Stimulated activated memory B cell treated with anti-CD40 and anti-IgM and Interleukin-4, amounts not matched to agents 10 μg/mL and 1 μg/mL and 100 μg/mL, for 72 hours (primary cell): ENCODE measurements at regions not wholly inside any gene's neighbourhood (a gene's known extent, or its start where the extent isn't known, plus 50 kb on each side); places are given as distances from the start of the nearest gene placed in this dataset.

Experiments
- ATAC-seq: fragments of 150-1000 bp; cut with Tn5 transposase; 2 replicates; pipeline ENCODE4 v1.10.0; 2021
- H3K27ac Mint-ChIP-seq: one replicate; pipeline ENCODE4 v1.8.0; 2022; ENCODE audit warnings: mild to moderate bottlenecking, mixed read lengths
- H3K27me3 Mint-ChIP-seq: one replicate; pipeline ENCODE4 v1.8.0; 2022; ENCODE audit warnings: mixed read lengths
- H3K36me3 Mint-ChIP-seq: one replicate; pipeline ENCODE4 v1.8.0; 2022; ENCODE audit warnings: mixed read lengths
- H3K4me1 Mint-ChIP-seq: one replicate; pipeline ENCODE4 v1.8.0; 2022; ENCODE audit warnings: mixed read lengths
- H3K4me3 Mint-ChIP-seq: one replicate; pipeline ENCODE4 v1.8.0; 2022; ENCODE audit warnings: mild to moderate bottlenecking, moderate library complexity, mixed read lengths
- H3K9me3 Mint-ChIP-seq: one replicate; pipeline ENCODE4 v1.8.0; 2022; ENCODE audit warnings: mixed read lengths

DNA sequence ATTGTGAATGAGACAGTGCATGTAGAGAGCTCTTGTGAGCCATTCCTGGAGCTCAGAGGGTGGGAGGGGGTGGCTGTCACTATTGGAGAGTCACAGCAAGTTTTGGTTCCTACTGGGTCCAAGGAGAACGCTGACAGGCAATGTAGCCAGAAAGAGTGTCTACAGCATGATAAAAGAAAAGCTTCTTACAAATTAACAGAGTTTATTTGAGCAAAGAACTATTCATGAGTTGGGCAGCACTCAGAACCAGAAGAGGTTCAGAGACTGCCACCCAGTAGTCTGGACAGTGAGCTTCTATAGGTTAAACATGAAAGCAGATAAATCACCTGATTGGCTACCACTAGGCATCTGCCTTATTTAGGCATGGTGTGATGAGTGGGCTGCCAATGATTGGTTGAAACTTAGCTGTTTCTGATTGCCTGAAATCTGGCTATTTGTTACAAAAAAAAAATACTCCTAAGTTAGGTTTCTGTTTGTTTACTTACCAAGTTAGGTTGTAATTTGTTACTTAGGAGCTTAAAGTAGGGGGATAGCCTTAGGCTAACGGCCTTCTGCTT is 473.4 kb downstream of the PREX1 start:
- peaks cover 19% of the 10 kb centered on the region for H3K4me1 Mint-ChIP-seq
- H3K27me3 Mint-ChIP-seq = no peaks in the 10 kb centered on the region
- ATAC-seq = no peak
- H3K36me3 Mint-ChIP-seq = no peaks in the 10 kb centered on the region
- no peak overlapping the region for H3K4me3 Mint-ChIP-seq
- H3K9me3 Mint-ChIP-seq = no peaks in the 10 kb centered on the region
- H3K27ac Mint-ChIP-seq = no peak overlapping the region

GRCh38 chr20:48352628-48353027 is 475.2 kb downstream of the PREX1 start:
- Mint-ChIP-seq H3K4me1 (peaks cover 6% of the 10 kb centered on the region), H3K4me3 (no peak overlapping the region)
- no peak for ATAC-seq

GRCh38 chr20:48352042-48352441 is 475.8 kb downstream of the PREX1 start:
- ATAC-seq = no peak
- Mint-ChIP-seq H3K4me1 (peaks cover 2% of the 10 kb centered on the region), H3K27ac (no peak overlapping the region), H3K27me3 (no peaks in the 10 kb centered on the region), H3K9me3 (no peaks in the 10 kb centered on the region), H3K4me3 (no peak overlapping the region), H3K36me3 (no peaks in the 10 kb centered on the region)

More at GRCh38 chr20:48352628-48353027, 475.2 kb downstream of the PREX1 start:
- H3K36me3 Mint-ChIP-seq = no peaks in the 10 kb centered on the region
- no peaks in the 10 kb centered on the region for H3K9me3 Mint-ChIP-seq
- no peak overlapping the region for H3K27ac Mint-ChIP-seq
- no peaks in the 10 kb centered on the region for H3K27me3 Mint-ChIP-seq

DNA sequence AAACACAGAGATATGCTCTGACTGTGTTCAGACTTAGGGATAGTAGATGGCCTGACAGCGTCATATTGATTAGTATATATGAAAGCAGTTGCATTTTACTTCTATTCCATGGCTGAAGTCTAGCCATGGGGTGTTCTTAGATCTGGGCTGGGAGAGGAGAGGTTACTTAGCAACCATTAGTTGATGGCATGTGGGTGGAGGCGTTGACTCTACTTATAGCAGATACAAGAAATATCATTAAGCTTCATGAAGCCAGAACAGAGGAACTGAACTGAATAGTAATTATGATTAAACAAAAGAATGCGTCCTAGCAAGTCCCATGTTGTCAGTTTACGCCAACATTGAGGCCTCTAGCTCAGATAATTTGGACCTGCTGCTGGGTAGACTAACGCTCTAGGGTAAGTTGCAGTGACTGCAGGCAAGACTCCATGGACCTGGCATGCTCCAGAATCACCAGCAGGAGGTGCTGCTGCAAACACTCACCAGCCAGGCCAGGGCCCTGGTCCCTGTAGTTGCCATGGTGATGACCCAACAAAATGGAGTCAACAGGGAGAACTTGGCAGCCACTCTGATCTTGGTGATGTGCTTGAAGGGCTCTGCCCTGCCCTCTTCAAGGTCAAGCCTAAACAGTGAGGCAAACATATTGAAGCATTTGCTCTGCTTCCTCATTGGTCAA is 477.3 kb downstream of the PREX1 start:
- no peaks in the 10 kb centered on the region for H3K4me1 Mint-ChIP-seq
- H3K9me3 Mint-ChIP-seq = no peaks in the 10 kb centered on the region
- H3K27me3 Mint-ChIP-seq = no peaks in the 10 kb centered on the region
- no peak overlapping the region for H3K27ac Mint-ChIP-seq
- ATAC-seq = no peak
- no peaks in the 10 kb centered on the region for H3K36me3 Mint-ChIP-seq
- H3K4me3 Mint-ChIP-seq = no peak overlapping the region

DNA sequence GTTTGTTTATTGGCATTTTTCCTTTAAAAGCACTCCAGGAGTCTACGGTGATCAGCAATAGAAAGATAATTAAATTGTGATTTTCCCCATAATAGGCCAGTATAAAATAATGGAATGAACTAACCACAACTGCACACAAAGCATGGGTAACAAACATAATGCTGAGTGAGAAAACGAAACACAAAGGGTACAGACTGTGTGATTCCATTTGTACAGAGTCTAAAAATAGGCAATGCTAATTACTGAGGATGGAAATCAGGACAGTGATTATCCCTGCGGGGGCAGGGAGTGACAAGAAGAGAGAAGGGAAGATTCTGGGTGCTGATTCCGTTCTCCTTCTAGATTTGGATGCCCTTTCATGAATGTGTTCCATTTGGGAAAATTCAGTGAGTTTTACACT is 478.1 kb downstream of the PREX1 start:
- no peak overlapping the region for H3K27ac Mint-ChIP-seq
- ATAC-seq = no peak
- no peaks in the 10 kb centered on the region for H3K4me1 Mint-ChIP-seq
- no peaks in the 10 kb centered on the region for H3K36me3 Mint-ChIP-seq
- H3K4me3 Mint-ChIP-seq = no peak overlapping the region
- H3K27me3 Mint-ChIP-seq = no peaks in the 10 kb centered on the region
- H3K9me3 Mint-ChIP-seq = no peaks in the 10 kb centered on the region

- no peaks in the 10 kb centered on the region for H3K9me3 Mint-ChIP-seq
- no peaks in the 10 kb centered on the region for H3K36me3 Mint-ChIP-seq
- no peak for ATAC-seq
- no peak overlapping the region for H3K27ac Mint-ChIP-seq
- no peak overlapping the region for H3K4me3 Mint-ChIP-seq
- no peaks in the 10 kb centered on the region for H3K4me1 Mint-ChIP-seq
- no peaks in the 10 kb centered on the region for H3K27me3 Mint-ChIP-seq
Observed at GRCh38 chr20:48348022-48348421, 479.8 kb downstream of the PREX1 start.

GRCh38 chr20:48342822-48343513 is 484.8 kb downstream of the PREX1 start:
- H3K27me3 Mint-ChIP-seq = peaks cover 17% of the 10 kb centered on the region

GRCh38 chr20:48340883-48341281 is 486.9 kb downstream of the PREX1 start:
- Mint-ChIP-seq H3K36me3 (no peaks in the 10 kb centered on the region), H3K27ac (peak overlapping the region; percentile 64), H3K27me3 (peaks cover 26% of the 10 kb centered on the region), H3K9me3 (no peaks in the 10 kb centered on the region), H3K4me3 (no peak overlapping the region), H3K4me1 (peaks cover 37% of the 10 kb centered on the region)
- ATAC-seq = no peak

More at GRCh38 chr20:48342822-48343513, 484.8 kb downstream of the PREX1 start:
- H3K4me3 Mint-ChIP-seq = no peak overlapping the region
- H3K27ac Mint-ChIP-seq = no peak overlapping the region
- H3K36me3 Mint-ChIP-seq = no peaks in the 10 kb centered on the region
- ATAC-seq = no peak
- no peaks in the 10 kb centered on the region for H3K9me3 Mint-ChIP-seq
- peaks cover 37% of the 10 kb centered on the region for H3K4me1 Mint-ChIP-seq

- H3K4me1 Mint-ChIP-seq = peaks cover 37% of the 10 kb centered on the region
- H3K9me3 Mint-ChIP-seq = no peaks in the 10 kb centered on the region
- H3K36me3 Mint-ChIP-seq = no peaks in the 10 kb centered on the region
- ATAC-seq = peak; percentile 80
- H3K4me3 Mint-ChIP-seq = peak overlapping the region; percentile 62
- H3K27ac Mint-ChIP-seq = peak overlapping the region; percentile 64
- peaks cover 26% of the 10 kb centered on the region for H3K27me3 Mint-ChIP-seq
Observed at GRCh38 chr20:48339986-48340882, 487.6 kb downstream of the PREX1 start.

GRCh38 chr20:48339190-48339985 is 488.4 kb downstream of the PREX1 start:
- Mint-ChIP-seq H3K36me3 (no peaks in the 10 kb centered on the region), H3K4me1 (peaks cover 37% of the 10 kb centered on the region), H3K4me3 (peak overlapping the region; percentile 62), H3K27me3 (peaks cover 26% of the 10 kb centered on the region), H3K27ac (peak overlapping the region; percentile 64), H3K9me3 (no peaks in the 10 kb centered on the region)
- ATAC-seq = peak; percentile 79

DNA sequence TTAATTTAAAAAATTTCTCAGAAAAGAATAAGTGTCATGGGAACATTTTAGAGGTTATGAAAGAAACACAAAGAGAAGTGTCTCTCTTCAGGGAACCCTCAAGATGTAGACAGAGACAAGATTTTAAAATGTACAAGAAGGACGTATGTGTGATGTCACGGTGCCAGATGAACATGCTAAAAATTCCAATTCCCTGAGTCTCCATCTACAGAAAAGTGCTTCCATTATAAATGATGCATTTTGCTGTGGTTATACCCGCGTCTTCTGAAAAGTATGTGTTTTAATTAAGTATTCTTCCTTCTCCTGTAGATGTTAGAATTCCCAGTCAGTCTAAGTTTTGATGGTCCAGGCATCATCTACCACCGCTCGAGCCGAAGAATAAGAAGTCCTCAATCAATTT is 489.1 kb downstream of the PREX1 start:
- peaks cover 26% of the 10 kb centered on the region for H3K27me3 Mint-ChIP-seq
- no peak for ATAC-seq
- H3K4me1 Mint-ChIP-seq = peaks cover 37% of the 10 kb centered on the region
- no peak overlapping the region for H3K27ac Mint-ChIP-seq
- H3K36me3 Mint-ChIP-seq = no peaks in the 10 kb centered on the region
- no peaks in the 10 kb centered on the region for H3K9me3 Mint-ChIP-seq
- no peak overlapping the region for H3K4me3 Mint-ChIP-seq

DNA sequence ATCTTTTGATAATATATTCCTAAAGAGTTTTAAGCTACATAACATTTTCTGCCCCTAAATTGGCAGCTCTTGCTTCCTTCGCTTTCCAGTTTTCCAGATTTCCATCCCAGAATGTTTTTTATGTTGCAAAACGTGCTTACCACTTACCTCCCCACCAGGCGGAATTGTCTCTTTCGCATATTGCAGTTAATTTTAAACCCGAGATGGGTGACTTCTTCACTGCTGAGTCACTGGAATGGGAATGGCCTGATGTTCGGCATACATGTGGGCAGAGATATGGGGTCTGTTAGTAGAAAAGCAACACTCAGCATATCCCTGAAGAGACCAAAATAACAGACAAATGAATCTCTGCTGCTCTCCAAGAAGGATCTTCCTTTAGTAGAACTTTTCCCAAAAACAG is 491.2 kb downstream of the PREX1 start:
- Mint-ChIP-seq H3K4me3 (no peak overlapping the region), H3K4me1 (peaks cover 29% of the 10 kb centered on the region), H3K27ac (no peak overlapping the region), H3K27me3 (peaks cover 16% of the 10 kb centered on the region), H3K9me3 (no peaks in the 10 kb centered on the region), H3K36me3 (no peaks in the 10 kb centered on the region)
- ATAC-seq = no peak

DNA sequence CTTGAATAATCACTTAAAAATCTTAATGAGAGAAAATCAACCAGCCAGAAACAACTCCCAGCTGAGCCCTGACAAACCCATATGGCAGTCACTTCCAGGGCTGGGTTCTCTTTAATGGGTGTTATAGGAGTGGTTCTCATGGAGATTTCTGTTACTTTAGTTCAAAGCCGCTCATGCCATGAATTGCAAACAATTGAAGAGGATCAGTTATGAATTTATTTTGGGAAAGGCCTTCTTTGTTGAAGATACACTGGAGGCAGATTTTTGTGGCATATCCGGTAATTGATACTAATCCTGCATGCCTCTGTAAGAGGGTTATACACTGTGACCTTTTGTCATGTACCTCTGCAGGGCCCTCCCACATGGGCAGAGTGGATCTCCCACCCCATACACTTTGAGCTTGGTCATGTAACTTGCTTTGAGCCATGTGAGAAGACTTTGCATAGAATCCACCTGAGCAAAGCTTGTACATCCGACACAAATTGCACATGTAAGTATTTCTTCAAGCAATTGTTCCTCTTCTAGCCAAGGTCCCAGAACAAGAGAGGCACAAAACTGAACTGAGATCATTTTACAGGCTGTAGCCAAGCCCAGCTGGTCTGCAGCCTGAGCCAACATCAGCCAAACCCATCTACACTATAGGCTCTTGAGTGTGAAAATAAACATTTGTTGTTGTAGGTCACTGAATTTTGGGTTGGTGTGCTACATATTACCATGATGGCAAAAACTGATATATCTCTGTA is 492.3 kb downstream of the PREX1 start:
- H3K27ac Mint-ChIP-seq = no peak overlapping the region
- H3K36me3 Mint-ChIP-seq = no peaks in the 10 kb centered on the region
- no peak for ATAC-seq
- peaks cover 18% of the 10 kb centered on the region for H3K4me1 Mint-ChIP-seq
- no peaks in the 10 kb centered on the region for H3K9me3 Mint-ChIP-seq
- no peak overlapping the region for H3K4me3 Mint-ChIP-seq
- H3K27me3 Mint-ChIP-seq = peaks cover 9% of the 10 kb centered on the region

DNA sequence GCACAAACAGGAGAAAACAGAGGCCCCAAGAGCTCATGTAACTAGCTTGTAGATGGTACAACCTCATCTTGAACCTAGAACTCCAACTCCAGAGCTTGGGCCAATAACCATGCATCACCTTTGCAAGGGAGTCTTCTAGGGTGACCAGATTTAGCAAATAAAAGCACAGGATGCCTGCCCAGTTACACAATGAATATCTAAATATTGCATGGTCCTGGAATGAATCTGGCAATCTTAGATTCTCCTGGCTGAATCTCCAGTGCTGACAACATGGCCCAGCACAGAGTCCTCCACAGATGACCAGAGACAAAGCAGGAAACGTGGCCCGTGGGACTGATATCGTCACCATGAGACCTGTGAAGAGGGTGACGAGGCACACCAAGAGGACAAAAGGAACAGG is 494.1 kb downstream of the PREX1 start:
- H3K9me3 Mint-ChIP-seq = no peaks in the 10 kb centered on the region
- H3K36me3 Mint-ChIP-seq = no peaks in the 10 kb centered on the region
- peaks cover 9% of the 10 kb centered on the region for H3K27me3 Mint-ChIP-seq
- no peak for ATAC-seq
- H3K4me1 Mint-ChIP-seq = peaks cover under 1% of the 10 kb centered on the region
- no peak overlapping the region for H3K4me3 Mint-ChIP-seq
- no peak overlapping the region for H3K27ac Mint-ChIP-seq
